MG63 (cell line): ENCODE measurements at regions not wholly inside any gene's neighbourhood (a gene's known extent, or its start where the extent isn't known, plus 50 kb on each side); places are given as distances from the start of the nearest gene placed in this dataset.
"Not testable (repeated sequence)": the region's sequence is repeated elsewhere in the genome, so short reads cannot be mapped to it uniquely, and the experiment has no call there.

Experiments
- DNase-seq: peaks from one replicate; pipeline ENCODE4 v3.0.0-alpha.2; 2020
- H3K27me3 ChIP-seq: fragments of 250-450 bp; sonication (Bioruptor Pico); 2 replicates; pipeline ENCODE4 v1.5.1; 2020; ENCODE audit warnings: mild to moderate bottlenecking, moderate library complexity
- H3K36me3 ChIP-seq: fragments of 250-450 bp; sonication (Bioruptor Pico); 2 replicates; pipeline ENCODE4 v1.5.1; 2020; ENCODE audit warnings: mild to moderate bottlenecking, moderate library complexity
- H3K4me3 ChIP-seq: fragments of 250-450 bp; sonication (Bioruptor Pico); 2 replicates; pipeline ENCODE4 v1.5.1; 2020; ENCODE audit warnings: mild to moderate bottlenecking, moderate library complexity
- H3K9me3 ChIP-seq: fragments of 250-450 bp; sonication (Bioruptor Pico); 2 replicates; pipeline ENCODE4 v1.5.1; 2020; ENCODE audit warnings: mild to moderate bottlenecking, moderate library complexity

DNA sequence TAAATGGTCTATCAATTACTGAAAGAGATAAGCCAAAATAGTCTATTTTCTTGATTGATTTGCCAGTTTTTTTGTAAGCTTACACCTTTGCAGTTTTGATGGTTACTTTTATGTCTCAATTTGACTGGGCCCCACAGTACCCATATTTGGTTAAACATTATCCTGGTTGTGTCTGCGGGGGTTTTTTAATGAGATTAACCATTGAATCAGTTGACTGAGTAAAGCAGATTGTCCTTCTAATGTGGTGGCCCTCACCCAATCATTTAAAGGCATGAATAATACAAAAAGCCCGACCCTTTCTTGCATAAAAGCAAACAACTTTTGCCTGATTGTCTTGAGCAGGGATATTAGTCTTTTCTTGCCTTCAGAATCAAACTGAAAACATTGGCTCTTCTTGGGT, 650.0 kb upstream of the RGS18 start:
- H3K9me3 ChIP-seq: no peaks in the 10 kb centered on the region
- H3K36me3 ChIP-seq: no peaks in the 10 kb centered on the region
- no peak for DNase-seq
- H3K4me3 ChIP-seq: no peak overlapping the region
- H3K27me3 ChIP-seq: no peaks in the 10 kb centered on the region

DNA sequence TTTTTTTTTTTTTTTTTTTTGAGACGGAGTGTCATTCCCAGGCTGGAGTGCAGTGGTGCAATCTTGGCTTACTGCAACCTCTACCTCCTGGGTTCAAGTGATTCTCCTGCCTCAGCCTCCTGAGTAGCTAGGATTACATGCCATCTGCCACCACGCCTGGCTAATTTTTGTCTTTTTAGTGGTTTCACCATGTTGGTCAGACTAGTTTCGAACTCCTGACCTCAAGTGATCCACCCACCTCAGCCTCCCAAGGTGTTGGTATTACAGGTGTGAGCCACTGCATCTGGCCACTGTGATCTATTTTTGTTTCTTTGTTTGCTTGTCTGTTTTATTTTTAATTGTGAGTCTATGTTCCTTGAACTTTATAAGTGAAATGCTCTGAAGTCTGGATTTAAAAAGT, 646.8 kb upstream of the RGS18 start:
- H3K27me3 ChIP-seq, H3K9me3 ChIP-seq, DNase-seq, H3K4me3 ChIP-seq, H3K36me3 ChIP-seq: not testable (repeated sequence)

DNA sequence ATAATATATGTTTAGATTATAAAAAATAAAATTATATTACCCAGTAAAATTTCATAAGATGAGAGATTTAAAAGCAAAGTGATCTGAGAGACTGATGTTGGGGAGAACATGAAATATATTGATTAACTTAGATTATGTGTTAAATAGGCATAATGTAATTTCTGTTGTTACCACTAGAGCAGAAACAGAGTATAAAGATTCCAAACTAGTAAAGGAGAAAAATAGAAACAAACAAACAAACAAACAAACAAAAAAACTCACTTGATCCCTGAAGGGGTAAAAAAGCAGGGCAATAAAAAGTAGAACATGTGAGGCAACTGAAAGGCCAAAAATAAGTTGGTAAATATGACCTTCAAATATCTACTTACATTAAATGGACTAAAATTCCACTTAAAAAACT, 640.4 kb upstream of the RGS18 start:
- no peak for DNase-seq
- H3K9me3 ChIP-seq: no peaks in the 10 kb centered on the region
- H3K36me3 ChIP-seq: no peaks in the 10 kb centered on the region
- H3K4me3 ChIP-seq: no peak overlapping the region
- H3K27me3 ChIP-seq: no peaks in the 10 kb centered on the region

DNA sequence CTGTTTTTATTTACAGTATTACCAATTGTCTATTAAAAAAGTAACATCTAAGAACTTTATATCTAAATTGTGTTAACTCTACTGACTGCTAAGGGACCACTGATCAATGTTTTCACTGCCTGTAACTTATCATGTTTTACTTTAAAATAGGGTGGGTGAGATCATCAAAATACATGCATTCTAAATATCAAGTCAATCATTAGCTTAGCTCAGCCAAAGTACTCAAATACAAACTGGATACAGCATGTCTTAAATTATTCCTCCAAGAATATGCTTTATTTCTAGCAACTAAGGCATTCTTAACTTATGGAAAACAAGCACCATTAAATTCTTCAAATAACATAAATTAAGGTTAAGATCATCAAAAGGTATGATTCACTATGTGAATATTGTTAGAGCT, 638.7 kb upstream of the RGS18 start:
- DNase-seq: no peak
- Histone ChIP-seq H3K9me3 (no peaks in the 10 kb centered on the region), H3K27me3 (no peaks in the 10 kb centered on the region), H3K4me3 (no peak overlapping the region), H3K36me3 (no peaks in the 10 kb centered on the region)

DNA sequence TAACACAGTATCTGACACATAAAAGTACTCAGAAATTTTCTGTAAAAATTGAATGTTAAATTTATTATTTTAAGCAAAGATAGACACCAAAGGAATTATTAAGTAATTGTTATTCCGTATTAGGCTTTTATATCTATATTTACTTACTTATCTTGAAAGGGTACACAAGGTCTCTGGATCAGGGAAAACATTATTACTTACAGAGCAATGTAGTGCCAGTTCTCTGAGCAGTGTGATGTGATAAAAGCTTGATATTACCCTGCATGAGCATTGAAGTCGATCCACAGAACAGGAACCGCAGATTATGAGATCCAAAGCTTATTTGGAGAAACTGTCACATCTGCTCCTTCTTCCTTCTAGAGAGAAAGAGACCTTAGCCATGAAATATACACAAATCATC, 637.9 kb upstream of the RGS18 start:
- Histone ChIP-seq H3K4me3 (no peak overlapping the region), H3K27me3 (no peaks in the 10 kb centered on the region), H3K9me3 (no peaks in the 10 kb centered on the region), H3K36me3 (no peaks in the 10 kb centered on the region)
- no peak for DNase-seq

DNA sequence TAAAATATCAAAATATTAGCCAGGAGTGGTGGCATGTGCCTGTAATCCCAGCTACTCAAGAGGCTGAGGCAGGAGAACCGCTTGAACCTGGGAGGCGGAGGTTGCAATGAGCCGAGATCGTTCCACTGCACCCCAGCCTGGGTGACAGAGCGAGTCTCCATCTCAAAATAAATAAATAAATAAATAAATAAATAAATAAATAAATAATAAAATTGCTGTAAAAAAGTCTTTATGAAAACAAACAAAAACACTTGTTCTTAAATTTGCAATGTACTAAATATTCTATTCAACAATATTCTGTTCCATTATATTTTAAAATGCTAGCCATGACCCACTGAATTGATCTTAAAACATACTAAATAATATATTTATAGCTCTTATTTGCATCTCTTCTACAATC, 632.3 kb upstream of the RGS18 start:
- not testable (repeated sequence) for H3K36me3 ChIP-seq, H3K27me3 ChIP-seq, H3K9me3 ChIP-seq, DNase-seq, H3K4me3 ChIP-seq

DNA sequence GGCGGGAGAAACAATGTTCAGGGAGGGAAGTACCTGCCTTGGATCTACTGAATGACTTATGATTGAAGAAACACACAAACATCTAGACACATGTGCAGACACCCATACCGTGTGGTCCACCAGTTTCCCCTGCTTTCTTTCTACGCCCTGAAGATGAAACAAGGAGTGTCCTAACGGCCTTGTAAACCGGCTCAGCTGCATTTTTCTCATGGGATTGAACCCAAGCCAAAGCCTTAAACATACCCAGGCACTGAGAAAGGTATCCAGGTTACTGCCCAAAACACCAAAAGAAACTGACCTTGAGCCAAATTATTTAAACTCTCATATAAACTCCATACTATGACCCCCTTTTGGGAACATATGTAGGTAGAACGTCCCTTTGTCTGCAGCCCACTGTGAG, 630.0 kb upstream of the RGS18 start:
- no peak overlapping the region for H3K4me3 ChIP-seq
- H3K27me3 ChIP-seq: no peaks in the 10 kb centered on the region
- DNase-seq: no peak
- no peaks in the 10 kb centered on the region for H3K9me3 ChIP-seq
- no peaks in the 10 kb centered on the region for H3K36me3 ChIP-seq

DNA sequence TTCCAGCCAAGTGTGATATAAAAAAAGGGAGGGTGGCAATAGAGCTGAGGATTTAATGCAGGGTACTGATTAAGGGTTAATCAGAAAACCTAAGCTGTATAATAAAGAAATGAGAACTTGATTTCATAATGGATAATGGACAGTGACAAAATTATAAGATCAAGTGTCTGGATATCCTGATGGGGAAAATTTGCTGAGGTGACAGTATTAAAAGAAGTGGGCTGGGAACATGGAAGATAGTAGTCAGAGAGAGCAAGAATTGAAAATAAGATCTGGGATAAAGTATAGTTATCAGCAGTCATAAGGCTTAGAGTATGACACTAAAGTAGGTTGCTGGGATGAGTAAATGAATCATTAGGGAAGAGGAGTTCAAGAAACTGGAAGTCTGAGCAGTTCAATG, 627.3 kb upstream of the RGS18 start:
- Histone ChIP-seq H3K27me3 (no peaks in the 10 kb centered on the region), H3K9me3 (no peaks in the 10 kb centered on the region)
- no peak for DNase-seq

DNA sequence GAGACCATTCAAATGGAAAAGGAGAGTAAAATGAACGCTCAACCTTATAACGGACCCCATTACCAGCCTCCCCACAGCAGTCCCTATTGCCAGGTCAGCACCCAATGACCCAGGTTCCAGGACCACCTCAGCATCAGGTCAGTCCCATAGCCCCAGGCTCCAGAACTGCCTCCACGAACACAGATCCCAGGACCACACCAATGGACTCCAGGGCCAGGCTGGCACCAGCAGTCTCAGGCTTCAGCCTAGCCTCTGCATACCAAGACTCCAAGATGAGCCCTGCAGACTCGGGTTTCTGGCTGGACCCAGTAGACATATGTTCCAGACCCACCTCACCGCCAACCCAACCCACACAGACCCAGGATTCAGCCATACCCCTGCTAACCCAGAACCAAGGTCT, 625.0 kb upstream of the RGS18 start:
- Histone ChIP-seq H3K27me3 (no peaks in the 10 kb centered on the region), H3K4me3 (no peak overlapping the region), H3K36me3 (no peaks in the 10 kb centered on the region), H3K9me3 (peaks cover 4% of the 10 kb centered on the region; the same call in 1 of the 2 replicates)
- DNase-seq: no peak

More for the DNA sequence above, 627.3 kb upstream of the RGS18 start:
- Histone ChIP-seq H3K36me3 (no peaks in the 10 kb centered on the region), H3K4me3 (no peak overlapping the region)

DNA sequence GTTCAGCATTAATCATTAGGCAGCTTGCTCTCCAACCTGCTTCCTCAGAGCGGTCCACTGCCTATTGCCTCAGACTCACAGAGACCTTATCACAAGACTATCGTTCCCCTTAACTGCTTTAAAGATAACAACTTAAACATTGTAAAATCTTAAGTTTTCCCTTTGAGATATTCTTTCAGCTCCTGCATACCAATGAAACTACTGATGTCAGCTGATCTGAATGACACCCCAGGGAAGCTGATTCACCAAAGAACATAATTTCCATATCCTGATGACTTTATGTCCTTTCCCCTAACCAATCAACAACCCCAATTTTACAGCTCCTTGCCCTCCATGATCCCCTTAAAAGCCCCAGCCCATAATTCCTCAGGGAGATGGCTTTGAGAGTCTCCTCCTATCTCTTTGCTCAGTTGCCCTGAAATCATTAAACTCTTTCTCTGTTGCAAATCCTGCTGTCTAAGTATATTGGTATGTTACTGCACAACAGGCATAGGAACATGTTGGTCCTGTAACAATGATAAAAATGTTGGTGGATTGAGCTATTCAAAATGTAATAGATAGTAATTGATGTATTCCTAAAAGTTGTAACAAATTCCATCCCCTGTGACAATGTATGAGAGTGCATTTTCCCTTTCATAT, 621.4 kb upstream of the RGS18 start:
- DNase-seq: no peak
- Histone ChIP-seq H3K9me3 (peaks cover 4% of the 10 kb centered on the region; the same call in 1 of the 2 replicates), H3K27me3 (no peaks in the 10 kb centered on the region), H3K4me3 (no peak overlapping the region), H3K36me3 (no peaks in the 10 kb centered on the region)

DNA sequence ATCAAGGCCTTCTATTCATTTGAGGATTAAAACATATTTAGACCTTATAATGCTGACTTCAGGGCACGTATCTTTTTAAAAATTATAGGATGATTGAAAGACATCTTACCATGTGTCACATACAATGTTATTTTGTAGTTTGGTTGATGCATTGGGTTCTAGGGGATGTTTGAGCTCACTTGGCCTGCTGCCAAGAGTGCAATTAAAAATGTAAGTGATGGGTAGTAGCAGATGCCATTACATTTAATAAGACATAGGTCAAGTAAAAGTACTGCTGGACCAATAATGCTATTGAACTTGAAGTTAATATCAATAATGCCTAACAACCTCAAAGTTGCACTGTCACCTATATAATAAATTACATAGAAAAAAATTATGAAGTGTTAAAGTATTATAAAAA, 616.5 kb upstream of the RGS18 start:
- Histone ChIP-seq H3K4me3 (no peak overlapping the region), H3K36me3 (no peaks in the 10 kb centered on the region), H3K27me3 (no peaks in the 10 kb centered on the region), H3K9me3 (peaks cover 4% of the 10 kb centered on the region; the same call in 1 of the 2 replicates)
- DNase-seq: no peak

DNA sequence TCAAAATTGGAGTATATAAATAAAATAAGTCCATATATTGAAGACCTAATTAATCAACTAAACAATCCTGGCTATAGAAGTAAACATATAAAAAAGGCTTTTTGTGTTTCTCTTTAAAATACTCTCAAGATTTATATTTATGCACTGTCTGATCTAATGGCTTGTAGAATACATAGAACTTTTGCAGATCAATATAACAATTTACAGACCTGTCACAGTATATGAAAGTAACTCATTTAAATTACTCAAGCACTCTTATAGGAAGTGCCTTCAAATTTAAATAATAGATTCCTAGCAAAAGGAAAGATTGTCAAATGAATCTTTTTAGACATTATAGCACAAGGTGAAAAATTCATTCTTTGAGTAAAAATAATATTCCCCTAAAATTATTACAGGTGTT, 615.8 kb upstream of the RGS18 start:
- DNase-seq: no peak
- no peak overlapping the region for H3K4me3 ChIP-seq

DNA sequence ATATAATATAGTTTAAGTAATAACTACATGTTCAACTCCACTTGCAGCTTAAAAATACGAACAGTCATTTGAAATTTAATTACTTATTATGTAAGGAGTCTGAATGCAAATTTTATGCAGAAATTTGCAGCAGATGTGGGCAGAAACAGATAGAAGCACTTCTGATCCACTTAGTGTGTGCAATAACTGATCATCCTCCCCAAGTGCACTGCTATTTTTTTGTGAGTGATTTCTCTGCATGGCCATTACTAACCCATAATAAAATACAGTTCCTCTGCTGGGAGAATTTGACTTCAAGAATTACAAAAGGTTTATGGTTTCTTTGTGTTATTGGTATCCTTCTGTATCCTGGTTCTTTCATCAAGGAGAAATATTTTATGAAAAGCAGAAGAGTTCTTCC, 611.5 kb upstream of the RGS18 start:
- Histone ChIP-seq H3K27me3 (no peaks in the 10 kb centered on the region), H3K4me3 (no peak overlapping the region), H3K36me3 (no peaks in the 10 kb centered on the region), H3K9me3 (no peaks in the 10 kb centered on the region)
- no peak for DNase-seq

More for the DNA sequence above, 615.8 kb upstream of the RGS18 start:
- no peaks in the 10 kb centered on the region for H3K9me3 ChIP-seq
- H3K27me3 ChIP-seq: no peaks in the 10 kb centered on the region
- no peaks in the 10 kb centered on the region for H3K36me3 ChIP-seq

DNA sequence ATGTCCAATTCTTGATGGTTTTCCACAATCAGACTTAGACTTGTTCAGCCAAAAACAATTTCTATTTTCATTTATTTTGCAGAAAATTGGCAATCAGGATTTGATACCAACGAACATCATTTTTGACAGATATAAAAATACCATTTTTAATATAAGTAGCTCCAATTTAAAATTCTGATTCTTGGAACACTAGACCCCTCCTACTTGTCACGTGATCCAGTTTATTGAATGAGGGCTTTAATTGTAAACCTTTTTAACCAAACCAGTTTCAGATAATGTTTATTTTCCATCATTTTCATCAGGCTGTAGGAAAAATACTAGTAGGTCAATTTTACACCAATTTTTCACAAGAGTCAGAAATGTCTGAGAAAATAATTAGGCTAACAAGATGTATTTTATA, 607.2 kb upstream of the RGS18 start:
- Histone ChIP-seq H3K4me3 (no peak overlapping the region), H3K27me3 (no peaks in the 10 kb centered on the region), H3K9me3 (no peaks in the 10 kb centered on the region), H3K36me3 (no peaks in the 10 kb centered on the region)
- DNase-seq: no peak

DNA sequence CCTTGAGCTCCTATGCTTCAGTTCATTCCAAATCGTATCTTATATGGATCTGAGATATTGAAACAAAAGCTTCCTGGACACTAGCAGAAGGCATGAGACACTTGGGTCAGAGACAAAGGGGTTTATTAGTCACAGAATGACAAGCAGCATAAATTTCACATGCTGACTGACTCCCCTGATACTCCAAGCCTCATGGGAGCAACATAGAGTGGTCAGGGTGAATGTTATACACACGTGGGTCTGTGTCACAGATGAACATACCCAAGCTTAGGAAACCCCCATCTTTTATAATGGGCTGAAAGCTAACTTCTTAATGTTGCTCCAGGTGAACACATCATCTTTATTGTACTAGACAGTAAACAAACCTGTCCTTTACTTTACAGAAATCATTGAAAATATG, 599.9 kb upstream of the RGS18 start:
- DNase-seq: no peak
- Histone ChIP-seq H3K9me3 (no peaks in the 10 kb centered on the region), H3K4me3 (no peak overlapping the region), H3K27me3 (no peaks in the 10 kb centered on the region), H3K36me3 (no peaks in the 10 kb centered on the region)

DNA sequence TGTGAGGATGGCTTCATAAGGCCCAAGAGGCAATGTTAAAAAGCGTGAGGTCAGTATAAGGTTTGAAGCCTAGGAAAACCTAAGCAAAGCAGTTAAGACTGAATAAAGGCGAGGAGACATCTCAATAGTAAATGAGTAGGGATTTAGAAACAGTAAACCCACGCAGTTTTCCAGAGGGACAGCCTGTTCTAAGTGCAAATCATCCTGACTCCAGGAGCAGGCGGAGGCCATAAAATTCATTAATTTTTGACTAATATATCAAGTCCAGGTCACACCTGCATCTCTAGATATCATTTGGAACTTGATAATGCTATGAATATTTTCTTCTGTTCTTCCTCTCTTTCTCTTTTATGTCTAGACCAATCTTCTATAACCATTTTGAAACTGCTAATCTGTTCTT, 597.0 kb upstream of the RGS18 start:
- no peaks in the 10 kb centered on the region for H3K9me3 ChIP-seq
- H3K27me3 ChIP-seq: no peaks in the 10 kb centered on the region
- no peak for DNase-seq
- no peak overlapping the region for H3K4me3 ChIP-seq
- no peaks in the 10 kb centered on the region for H3K36me3 ChIP-seq

DNA sequence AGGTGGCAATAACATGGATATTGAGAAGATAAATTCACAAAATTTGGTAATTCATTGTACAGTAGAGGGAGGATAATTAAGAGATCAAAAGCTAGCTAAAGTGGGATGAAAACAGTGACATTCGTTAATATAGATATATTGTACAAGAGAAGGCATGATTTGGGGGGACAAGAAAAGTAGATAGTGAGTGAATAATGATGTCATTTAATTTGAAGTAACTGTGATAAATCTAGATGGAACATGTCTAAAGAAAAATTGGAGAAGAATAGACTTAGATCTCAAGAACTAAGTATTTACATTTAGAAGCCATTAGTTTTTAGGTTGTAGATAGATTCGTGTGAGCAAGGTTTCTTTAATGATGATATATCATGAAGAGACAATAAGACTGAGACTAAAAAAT, 594.0 kb upstream of the RGS18 start:
- Histone ChIP-seq H3K4me3 (no peak overlapping the region), H3K36me3 (no peaks in the 10 kb centered on the region), H3K9me3 (no peaks in the 10 kb centered on the region), H3K27me3 (no peaks in the 10 kb centered on the region)
- no peak for DNase-seq

DNA sequence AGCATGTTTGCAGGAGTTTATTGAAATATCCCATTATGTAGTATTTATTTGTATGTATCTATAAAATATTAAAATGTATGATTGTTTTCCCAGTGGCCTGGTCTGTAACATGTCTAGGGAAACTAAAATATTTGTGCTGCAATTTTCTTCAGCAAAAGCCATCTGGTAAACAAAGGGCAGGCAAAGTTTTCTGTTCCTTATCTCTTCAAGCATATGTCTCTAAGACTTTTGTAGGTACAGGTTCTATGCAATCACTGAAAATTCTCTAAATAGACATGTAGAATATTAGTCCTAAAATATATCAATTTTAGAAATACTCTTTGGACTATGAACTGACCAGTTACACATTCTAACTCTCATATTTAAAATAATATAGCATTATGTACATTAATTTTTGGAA, 585.8 kb upstream of the RGS18 start:
- H3K27me3 ChIP-seq: no peaks in the 10 kb centered on the region
- H3K4me3 ChIP-seq: no peak overlapping the region
- H3K9me3 ChIP-seq: no peaks in the 10 kb centered on the region
- H3K36me3 ChIP-seq: no peaks in the 10 kb centered on the region
- DNase-seq: no peak

DNA sequence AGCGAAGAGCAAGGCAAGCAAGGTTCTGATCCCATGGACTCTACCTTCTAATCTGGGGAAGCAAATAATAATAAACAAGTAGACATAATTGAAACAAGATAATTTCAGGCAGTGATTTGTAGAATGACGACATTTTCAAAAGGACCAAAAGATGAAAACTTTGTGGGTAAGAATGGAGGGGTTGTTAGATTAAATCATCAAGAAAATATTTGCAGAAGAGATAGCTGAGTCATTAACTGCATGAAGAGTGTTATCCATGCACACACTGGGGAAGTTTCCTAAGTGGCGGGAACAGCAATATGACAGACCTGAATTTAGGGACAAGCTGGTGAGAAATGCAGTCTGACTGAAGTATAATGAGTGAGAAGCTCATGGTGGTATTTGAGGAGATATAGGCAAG, 583.1 kb upstream of the RGS18 start:
- Histone ChIP-seq H3K4me3 (no peak overlapping the region), H3K36me3 (no peaks in the 10 kb centered on the region), H3K27me3 (no peaks in the 10 kb centered on the region), H3K9me3 (no peaks in the 10 kb centered on the region)
- no peak for DNase-seq
